DMS153 (cell line): ENCODE measurements at regions not wholly inside any gene's neighbourhood (a gene's known extent, or its start where the extent isn't known, plus 50 kb on each side); places are given as distances from the start of the nearest gene placed in this dataset.

ENCODE experiments used
- DNase-seq: peaks from one replicate; lab custom pipeline; 2025; lab: John Stamatoyannopoulos, UW

DNA sequence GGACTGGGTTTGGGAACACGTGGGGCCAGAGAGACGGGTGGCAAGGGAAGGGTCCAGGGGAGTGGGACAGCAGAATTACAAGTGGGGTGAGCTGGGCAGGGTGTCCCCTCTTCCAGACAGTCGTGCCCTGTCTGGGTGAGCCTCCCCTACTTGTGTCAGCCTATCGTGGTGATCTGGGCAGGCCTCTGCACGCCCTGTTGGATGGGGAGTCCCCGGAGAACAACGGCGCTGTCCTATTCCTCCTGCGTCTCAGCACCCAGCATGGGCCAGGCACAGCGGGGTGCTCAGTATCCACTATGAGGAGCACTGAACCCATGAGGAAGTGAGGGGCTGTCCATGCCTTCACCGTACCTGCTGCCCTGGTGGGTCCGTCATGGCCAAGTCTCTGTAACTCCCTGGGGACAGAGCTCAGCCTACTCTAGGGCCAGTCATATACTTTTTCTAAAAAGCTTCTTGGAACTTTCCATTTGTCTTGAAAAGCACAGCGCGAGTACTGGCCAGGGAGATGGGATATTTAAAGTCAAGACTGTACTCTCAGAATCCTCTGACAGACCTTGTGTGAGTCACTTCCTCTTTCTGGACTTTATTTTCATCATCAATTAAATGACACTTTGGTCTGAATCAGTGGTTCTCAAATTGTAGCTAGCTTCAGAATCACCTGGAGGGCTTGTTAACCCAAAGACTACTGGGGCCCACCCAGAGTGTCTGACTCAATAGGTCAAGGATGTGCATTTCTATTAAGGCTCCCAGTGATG, 81.7 kb upstream of the NECTIN1 start:
- no peak for DNase-seq

DNA sequence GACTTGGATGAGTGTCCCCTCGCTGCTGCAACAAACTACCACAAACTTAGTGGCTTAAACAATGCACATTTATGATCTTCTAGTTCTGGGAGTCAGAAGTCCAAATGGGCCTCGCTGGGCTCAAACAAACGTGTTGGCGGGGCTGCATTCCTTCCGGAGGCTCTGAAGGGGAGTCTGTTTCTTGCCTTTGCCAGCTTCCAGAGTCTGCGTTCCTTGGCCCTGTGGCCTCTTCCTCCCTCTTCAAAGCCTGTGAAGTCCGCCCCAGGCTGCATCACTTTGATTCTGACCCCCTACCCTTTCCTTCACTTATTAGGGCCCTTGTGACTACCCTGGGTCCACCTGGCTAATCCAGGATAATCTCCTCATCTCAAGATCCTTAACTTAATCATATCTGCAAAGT, 80.3 kb upstream of the NECTIN1 start:
- DNase-seq, result no peak

DNA sequence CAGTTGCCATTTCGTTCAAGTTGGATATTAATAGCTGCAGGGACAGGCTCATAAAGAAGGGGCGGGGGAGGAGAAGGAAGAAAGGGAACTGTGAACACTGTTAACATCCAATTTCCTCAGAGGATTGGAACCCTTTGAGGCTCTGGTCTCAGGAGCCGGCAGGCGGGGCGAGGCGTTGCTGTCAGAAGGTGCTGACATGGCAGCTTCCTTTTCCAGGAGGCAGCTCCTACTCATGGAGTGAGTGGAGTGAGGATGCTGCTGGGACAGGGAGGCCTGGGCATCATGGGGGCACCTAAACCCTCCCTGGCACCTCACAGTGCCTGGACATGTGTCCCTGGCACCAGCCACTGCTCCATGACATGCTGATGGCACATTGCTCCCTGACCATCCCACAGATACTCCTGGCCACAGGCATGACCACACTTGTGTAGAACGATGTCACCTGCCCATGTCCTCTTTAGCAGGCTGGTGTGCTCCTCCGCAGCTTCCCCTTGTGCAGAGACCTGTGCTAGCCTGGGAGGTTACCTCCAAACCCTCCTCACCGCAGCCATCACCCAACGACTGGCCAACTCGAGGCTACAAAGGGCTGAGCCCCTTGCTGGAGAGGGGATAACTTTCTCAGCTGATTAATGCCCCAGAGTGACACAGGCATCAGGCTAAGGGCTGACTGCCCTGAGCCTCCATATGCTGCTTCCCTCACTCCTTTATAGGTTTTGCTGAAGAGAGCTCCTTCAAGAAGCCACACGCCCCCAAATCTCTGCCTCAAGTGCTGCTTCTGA, 79.6 kb upstream of the NECTIN1 start:
- DNase-seq, result no peak

DNA sequence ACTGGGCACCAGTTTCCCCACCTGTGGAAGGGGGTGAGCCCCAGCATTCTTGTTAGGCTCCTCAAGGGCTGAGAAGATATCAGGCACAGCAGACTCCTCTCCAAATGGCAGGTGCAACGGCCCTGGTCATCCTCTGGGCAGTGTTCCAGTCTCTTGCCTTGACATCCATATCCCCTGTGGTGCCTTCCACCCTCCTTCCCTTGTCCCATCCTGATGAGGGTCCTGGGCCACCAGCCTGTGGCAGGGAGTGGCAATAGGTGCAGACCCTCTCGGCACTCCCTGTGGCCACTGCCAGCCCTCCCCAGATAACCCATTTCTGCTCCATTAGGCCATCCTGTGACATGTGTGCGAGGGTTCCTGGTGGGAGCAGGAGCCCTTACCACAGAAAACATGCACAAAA, 78.8 kb upstream of the NECTIN1 start:
- DNase-seq, result no peak

DNA sequence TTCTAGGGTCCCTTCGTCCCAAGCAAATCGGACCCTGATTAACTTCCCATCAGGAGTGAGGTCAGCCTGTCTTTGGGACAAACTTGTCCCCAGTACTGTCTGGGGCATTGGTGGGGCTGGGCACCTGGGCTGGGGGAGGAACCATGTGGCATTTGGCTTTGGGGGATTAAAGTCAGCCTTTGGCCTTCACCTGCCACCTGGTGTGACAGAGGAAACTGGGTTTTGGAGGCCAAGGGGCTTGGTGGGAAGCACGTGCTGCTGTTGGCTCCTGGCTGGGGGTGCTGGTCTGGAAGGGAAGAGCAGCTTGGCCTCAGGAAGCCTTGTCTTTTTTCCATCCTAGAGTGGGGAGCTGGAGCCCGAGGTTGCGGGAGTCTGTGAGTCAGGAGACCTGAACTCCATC, 78.4 kb upstream of the NECTIN1 start:
- no peak for DNase-seq

DNA sequence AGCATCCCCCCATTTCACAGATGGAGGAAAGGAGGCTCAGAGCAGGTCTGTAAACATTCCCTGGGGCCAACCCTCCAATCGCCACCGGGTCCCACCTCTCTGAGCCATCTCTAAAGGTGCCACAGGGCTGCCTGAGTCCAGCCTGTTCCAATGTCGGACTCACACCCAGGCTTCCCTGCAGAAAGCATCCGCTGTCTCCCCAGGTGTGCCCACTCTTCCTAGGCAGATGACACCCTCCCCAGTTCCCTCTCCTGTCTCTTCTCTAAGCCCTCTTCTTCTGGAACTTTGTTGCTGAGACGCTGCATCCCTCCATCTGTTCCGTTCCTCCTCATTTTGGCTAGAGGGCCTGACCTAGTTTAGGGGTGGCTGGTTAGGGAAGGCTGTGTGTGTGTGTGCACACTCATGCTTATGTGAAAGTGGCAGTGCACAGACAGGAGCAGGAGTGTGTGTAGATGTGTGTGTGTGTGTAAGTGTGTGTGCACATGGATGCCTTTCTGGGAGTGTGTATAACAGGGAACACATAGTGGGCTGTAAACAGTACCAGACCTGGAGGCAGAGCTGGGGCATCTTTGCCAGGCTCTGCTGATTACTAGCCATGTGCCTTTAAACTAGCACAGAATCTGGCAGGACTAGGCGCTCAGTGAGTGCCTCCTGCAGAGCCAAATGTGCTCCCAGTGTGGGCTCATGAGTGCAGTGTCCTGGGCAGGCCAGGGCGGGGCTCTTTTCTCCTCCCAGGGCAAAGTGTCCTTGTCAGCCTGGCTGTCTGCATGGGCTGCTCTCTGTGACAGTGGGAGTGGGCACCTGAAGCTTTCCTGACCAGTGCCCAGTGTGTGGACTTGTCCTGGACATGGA, 77.3 kb upstream of the NECTIN1 start:
- no peak for DNase-seq

DNA sequence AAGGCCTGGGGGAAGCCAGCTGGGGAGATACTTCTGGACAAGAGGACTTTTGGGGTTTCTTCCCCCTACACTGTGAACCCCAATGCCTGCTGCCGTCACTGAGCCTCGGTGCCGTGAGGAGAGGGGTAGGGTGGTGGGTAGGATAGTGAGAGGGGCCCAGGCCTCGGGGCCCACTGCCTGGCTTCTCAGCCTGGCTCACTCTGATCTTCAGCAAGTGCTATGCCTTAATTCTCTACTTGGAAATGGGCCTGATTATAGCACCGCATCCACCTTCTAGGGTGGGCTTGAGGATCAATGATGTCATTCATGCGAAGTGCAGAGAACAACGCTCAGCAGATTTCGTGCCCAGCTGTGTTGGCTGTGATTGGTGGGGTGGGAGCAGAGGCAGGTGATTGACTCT, 76.7 kb upstream of the NECTIN1 start:
- no peak for DNase-seq

DNA sequence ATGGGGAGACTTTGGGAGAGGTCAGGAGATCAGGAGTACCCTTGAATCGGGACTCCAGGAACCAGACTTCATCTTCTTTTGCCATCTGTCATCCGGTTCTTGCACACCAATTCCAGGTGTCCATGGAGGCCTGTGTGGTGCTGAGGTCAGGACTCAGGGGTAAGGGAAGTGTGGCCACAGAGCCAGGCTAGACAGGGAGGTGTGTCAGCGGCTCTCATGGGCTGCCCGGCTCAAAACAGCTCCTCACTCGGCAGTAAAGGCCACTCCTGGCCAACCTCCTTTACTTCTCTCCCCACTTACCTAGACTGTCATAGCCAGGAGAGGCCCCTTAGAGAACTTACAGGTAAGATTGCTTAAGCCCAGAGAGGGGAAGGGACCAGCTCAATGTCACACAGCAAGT, 75.7 kb upstream of the NECTIN1 start:
- no peak for DNase-seq

DNA sequence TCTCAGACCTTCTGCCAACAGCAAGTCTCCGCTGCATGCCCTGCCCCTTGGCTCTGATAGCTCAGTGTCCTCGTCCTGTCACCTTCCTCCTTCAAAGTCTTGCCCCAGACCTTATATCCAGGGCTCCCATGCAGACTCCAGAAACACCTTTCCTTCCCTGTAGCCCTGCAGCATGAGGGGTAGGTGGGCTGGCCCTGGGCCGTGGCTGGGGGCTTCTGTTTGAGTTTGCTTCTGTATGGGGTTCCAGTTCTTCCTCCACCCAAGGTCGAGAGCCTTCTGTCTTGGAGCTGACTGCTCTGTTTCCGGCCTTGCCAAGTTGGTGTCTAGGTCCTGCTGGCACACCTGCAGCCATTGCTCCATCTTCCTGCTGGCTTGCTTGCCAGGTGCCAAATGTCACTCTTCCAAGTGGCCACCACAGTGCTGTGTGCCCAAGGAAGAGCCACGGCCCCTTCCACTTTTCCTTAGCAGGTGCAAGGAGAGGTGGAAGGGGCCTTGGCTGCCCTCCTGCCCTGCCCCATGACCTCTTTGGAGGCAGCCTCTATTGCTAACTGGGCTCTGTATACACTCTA, 74.8 kb upstream of the NECTIN1 start:
- DNase-seq, result no peak

DNA sequence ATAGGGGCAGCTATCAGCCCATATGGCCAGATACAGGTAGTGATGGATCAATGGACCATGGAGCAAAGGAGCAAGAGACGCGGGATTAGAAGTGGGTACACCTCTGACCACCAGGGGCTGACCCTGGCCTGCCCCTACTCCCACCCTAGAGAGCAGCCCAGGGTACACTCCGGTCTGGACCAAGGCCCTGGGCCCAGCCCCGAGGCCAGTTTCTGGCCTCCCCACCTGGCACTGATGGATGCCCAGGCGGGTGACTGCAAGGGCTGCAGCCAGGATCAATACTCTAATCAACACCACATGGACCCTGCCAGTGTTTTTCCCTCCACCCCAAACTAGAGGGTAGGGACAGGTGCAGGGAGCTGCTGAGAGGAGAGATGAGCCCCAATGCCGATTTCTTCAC, 74.1 kb upstream of the NECTIN1 start:
- DNase-seq, result no peak

DNA sequence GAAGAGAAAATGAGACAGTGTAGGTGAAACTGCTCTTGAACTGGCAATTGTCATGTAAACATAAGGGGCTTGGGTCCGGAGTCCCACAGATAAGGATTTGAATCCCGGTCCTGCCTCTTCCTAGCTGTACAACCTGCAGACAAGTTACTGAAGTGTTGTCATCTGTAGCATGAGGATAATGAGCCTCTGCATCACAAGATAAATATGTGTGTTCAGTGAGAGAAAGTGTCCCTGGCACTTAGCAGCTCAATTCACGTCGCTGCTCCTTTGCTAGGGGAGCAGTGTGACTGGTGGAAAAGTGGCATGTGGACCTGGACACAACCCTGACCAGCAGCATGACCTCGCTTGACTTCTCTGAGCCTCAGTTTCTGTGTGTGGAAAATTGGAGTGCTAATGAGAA, 73.7 kb upstream of the NECTIN1 start:
- no peak for DNase-seq

DNA sequence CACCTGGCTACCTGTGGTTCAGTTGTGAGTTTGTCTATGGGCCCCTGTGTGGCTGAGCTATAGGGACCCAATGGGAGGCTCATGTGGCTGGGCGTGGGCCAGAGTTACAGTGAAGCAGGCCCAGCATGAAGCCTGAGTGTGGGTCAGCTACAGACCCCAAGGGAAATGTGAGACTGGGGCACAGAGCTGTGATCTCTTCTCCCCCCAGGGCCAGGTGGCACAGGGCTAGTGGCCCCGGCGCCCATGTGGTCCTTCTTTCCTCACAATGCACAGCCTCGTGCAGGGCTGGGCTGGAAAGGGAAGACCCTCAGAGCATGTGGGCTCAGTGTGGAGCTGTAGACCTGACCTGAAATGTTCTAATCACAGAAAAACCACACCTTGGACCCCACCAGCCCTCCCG, 71.6 kb upstream of the NECTIN1 start:
- DNase-seq, result no peak

DNA sequence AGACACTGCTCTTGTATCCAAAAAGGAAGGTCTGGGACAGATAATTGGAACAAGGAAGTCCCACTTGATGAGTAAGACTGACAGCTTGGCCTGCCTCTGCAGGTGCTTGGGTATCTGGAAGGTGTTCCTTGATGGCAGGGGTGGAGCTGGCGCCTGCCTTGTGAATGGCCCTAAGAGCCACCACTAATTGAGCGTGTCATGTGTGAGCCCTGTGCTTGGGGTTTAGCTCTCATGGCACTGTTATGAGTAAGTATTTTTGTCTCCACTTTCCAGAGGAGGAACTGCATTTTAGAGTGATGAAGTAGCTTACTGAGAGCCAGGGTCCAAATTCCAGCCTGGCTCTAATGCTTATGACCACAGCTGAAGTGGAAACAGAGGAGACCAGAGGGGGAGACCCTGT, 71.2 kb upstream of the NECTIN1 start:
- peak; percentile 24 for DNase-seq

DNA sequence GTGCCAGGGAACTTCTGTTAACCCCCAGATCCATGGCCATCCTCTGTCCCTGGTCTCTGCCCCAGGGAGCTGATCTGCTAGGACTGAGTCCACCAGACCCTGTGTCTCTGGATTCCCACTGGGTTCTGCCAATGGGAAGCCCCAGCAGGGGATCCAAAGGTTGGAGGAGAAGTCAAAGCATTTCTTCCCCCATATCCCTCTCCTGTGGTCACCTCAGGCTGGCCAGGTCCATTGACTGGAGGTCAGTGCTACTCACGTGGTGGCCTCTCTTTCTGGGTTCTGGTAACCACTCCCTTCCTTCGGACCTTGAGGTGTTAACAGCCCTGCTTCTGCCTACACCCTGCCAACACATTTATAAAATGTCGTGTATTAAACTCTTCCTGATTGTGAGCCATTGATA, 69.7 kb upstream of the NECTIN1 start:
- DNase-seq, result no peak

DNA sequence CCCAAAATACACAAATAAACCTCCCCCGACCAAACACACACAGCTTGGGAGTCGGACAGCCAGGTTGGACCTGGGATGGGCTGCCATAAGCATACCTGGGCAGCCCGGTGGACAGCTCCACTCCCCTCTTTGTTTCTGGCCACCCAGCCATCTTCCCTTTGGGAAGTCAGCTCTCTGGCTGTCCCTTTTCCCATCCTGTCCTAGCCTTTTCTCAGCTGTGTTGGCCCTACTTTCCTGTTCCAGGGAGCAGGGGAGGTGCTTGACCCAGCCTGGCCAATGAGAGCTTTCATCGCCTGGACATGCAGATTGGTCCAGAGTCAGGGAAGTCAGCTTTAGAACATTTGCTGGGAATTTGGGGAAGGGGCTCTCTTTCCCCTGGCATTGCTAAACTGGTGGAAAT, 68.7 kb upstream of the NECTIN1 start:
- no peak for DNase-seq

DNA sequence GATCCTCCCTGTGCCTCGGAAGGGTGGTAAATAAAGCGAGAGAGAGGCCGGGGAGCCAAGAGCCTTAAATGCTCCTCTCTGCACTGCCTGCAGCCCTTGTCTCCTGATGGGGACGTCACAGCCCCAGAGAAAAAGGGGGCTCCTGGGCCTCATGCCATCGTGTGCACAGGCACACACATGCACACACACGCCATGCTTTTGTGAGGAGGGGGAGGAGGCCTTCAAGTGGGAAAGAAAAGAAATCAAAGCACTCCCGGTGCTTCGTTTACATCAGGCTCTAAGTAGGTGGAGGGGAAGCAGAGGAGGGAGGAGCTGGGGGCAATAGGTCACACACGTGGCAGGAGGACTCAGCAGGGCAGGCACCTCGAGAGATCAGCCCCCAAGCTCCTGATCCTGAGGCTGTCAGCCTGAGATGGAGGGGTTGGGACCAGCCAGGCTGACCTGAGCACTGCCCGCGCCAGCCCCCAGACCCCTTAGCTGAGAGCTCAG, 68.2 kb upstream of the NECTIN1 start:
- DNase-seq, result no peak

DNA sequence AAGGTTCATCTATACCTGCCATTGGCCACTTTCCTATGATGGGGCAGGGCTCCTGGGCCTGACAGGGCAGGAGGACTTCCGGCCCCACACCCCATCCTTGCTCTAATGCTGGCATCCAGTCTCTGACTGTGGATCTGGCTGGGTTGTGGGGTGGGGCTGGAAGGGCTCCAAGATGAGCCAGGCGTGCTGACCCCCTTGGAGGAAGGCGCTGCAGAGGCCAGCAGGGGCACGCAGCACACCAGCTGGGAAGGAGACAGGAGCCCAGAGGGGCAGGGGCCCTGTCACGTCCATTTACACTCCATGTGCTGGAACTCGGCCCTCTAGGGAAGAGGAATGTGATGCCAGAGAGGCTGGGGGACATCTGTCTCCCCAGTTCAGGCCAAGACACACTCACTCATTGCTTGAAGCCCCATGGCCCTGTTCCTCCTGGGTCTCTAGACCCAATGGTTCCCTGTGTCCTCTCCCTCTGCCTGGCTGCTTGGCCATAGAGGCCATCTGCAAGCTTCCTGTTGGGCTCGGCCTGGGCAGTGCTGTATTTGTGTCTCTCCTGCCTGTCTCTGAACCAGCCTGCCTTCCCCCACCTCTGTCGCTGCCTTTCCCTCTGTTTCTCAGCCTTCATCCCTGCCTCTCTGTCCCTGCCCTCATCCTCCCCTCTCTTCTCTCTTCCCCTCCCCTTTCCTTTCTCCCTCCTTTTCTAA, 67.5 kb upstream of the NECTIN1 start:
- no peak for DNase-seq

DNA sequence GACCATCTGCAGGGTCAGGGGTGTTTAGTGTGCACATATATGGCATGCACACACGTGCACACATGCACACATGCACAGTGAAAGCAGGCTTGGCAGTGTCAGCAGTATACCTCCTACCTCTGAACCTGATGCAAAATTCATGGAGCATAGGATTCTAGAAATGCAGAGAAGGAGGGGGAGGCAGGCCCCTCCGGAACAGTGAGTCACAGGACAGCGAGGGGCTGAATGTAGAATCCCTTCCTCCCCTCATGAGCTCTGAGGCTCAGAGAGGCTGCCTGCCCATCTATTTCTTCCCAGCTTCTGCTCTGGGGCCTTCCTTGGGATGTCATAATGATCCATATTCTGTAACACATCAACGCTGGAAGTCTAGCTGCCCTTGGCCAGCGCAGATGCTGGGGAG, 66.7 kb upstream of the NECTIN1 start:
- DNase-seq, result no peak

DNA sequence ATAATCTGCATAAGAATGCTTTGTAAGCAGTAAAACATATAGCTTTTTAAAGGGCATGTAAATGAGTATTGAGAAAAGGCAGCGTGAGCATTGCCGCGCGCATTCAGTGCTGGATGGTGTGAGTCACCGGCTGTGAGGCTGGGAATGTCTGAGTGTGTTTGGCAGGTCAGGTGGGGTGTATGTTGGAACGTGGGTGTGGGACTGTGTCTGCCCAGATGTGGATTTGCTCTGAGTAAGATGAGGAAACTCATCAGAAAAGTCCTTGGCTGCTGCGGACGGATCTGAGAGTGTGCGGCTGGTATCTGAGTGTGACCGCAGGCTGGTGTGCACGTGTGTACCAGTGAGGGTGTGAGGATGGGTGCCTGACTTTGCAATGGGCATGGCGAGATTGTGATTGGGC, 66.2 kb upstream of the NECTIN1 start:
- DNase-seq, result no peak

DNA sequence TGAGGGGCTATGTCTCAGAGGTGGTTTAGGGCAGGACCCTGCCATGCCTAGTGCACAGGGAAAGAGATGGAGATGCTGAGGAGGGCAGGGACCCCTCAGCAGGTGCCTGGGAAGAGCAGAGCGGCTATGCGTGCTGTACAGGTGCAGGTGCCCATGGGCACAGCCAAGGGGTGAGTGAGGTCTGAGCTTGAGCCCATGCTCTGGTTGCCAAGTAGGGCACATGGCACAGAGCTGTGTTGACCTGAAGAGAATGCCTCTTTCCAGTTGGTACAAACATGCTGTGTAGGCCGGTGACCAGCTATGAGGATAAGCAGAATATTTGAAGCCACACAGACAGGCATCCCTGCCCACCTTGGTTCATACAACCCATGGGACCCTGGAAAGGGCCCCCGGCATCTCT, 65.8 kb upstream of the NECTIN1 start:
- DNase-seq, result no peak

DNA sequence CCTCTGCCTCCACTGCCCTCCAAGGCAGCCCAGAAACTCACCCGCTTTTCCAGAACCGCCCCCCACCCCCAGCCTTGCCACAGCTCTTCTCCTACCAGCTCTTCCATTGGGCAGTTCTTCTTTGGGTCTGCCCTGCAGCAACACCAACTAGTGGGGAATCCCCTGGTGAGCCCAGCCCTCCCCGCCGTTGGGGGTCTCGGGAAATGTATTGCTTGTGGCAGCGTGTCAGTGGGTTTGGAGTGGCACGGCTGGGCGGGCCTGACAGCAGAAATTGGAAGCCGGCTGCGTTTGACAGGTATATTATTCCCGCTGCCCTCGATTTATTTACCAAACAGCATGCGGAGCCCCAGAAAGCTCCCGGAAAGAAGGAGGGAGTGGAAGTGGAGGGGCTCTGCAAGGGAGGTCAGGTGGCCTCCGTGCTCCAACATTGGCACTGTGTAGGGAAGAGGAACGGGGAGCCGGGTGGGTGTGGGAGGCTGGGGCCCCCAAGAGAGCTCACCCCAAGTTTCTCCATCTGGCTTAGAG, 65.2 kb upstream of the NECTIN1 start:
- no peak for DNase-seq
